GM10266 (cell line): ENCODE measurements at regions not wholly inside any gene's neighbourhood (a gene's known extent, or its start where the extent isn't known, plus 50 kb on each side); places are given as distances from the start of the nearest gene placed in this dataset.

Source experiments
- DNase-seq: peaks from one replicate; pipeline ENCODE4 v3.0.0; 2012; ENCODE audit errors: extremely low spot score
- TF ChIP-seq, protein P1 (sequence below): IDR thresholded peaks from 2 replicates; pipeline ENCODE4 v1.5.1; 2012; ENCODE audit warnings: mild to moderate bottlenecking, low read depth; ENCODE audit not compliant: control insufficient read depth, insufficient read depth; ENCODE audit errors: missing control alignments

DNA sequence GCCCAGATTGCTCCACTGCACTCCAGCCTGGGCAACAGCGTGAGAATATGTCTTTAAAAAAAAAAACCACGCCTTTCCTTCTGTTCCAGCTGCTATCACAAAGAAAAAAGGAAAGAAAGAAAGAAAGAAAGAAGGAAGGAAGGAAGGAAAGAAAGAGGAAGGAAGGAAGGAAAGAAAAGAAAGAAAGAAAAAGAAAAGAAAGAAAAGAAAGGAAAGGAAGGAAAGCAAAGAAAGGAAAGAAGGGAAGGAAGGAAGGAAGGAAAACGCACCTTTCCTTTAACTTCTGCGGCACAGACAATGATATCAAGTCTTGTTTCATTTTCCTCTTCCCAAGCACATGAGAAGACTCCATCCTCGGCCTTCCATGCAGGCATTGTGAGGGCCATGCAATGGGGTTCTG is 107.4 kb upstream of the NOCT start:
- no peak for DNase-seq
- TF ChIP-seq, protein P1, sequence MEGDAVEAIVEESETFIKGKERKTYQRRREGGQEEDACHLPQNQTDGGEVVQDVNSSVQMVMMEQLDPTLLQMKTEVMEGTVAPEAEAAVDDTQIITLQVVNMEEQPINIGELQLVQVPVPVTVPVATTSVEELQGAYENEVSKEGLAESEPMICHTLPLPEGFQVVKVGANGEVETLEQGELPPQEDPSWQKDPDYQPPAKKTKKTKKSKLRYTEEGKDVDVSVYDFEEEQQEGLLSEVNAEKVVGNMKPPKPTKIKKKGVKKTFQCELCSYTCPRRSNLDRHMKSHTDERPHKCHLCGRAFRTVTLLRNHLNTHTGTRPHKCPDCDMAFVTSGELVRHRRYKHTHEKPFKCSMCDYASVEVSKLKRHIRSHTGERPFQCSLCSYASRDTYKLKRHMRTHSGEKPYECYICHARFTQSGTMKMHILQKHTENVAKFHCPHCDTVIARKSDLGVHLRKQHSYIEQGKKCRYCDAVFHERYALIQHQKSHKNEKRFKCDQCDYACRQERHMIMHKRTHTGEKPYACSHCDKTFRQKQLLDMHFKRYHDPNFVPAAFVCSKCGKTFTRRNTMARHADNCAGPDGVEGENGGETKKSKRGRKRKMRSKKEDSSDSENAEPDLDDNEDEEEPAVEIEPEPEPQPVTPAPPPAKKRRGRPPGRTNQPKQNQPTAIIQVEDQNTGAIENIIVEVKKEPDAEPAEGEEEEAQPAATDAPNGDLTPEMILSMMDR = no peak

DNA sequence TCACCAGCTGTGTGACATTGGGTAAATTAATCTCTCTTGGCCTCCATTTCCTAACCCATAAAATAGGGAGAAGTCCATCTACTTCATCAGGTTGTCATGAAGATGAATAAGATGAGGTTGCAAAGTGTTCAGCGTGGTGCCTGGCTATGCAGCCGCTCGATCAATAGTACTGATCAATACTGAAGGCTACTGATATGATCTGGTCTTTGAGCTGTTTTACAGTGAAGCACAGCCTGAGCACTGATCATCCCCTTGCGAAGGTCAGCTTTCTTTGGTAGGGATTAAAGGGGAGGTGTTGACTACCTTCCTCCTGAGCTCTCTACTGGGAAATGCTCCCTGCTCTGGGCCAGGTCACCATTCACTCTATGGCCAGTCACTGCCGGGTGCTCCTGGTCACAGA is 108.4 kb upstream of the NOCT start:
- no peak for DNase-seq
- TF ChIP-seq, protein P1 = no peak

DNA sequence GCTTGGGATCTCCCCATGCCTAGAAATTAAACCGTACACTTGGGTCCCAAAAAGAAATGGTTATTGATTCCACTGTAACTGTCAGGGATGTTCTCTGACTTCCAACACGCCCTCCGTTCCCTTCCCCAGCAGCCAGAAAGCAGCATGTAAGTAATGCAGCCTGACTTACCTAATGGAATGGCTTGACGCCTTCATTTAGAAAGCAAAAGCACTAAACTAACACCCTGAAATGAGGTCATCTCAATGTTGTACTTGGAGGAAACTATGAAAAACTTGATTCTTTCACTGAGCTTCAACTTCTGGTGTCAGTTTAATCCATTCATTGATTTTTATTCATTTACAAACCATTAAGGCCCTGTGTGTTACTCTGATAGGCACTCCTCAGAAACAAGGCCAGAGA is 110.8 kb upstream of the NOCT start:
- TF ChIP-seq, protein P1 = no peak
- no peak for DNase-seq

DNA sequence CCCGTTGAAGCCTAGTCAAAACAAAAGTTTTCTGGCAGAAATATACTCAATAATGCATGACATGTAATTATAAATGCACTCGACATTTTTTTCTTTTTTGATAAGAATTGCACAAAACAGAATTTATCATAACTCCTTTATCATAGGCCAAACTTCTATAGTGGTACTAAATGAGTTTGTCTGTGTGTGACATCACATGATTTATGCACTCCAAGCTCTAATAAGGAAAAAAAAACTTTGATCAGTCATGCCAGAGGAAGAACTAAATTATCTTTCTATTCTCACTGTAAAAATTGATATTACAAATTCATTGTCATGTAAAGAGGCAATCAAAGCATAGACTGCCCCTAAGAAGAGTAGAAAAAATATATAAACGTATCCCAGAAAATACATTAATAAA is 112.4 kb upstream of the NOCT start:
- DNase-seq = no peak
- TF ChIP-seq, protein P1 = no peak

DNA sequence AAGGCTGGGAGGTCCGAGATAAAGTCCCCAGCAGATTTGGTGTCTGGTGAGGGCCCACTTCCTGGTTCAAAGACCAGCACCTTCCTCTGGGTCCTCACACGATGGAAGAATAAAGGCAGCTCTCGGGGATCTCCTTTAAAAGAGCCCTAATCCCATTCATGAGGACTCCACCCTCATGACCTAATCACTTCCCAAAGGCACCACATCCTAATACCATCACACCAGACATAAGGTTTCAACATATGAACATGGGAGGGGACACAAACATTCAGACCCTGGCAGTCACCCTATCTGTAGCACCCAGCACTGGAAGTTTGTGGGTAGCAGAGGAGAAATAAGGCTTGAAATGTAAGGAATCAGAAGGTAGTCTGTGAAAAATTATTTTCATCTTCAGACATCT is 112.9 kb upstream of the NOCT start:
- DNase-seq = no peak
- TF ChIP-seq, protein P1 = no peak

DNA sequence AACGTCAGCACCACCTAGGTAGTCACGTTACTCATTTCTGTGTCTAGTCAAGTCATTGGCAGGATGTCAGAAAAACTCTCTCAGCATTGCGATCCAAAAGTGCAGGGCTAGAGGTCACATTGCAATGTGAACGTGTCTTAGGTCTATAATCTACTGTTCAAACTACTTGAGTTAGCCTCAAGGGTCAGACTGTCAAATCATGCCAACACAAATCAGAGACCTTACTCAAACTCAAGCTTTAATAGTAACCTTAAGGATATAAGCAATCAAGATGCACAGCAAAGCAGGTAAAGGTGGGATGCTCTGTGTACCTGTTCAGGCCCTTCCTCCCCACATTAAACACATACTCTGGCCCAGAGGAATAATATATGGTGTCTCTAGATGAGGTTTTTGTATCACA is 114.4 kb upstream of the NOCT start:
- DNase-seq = no peak
- TF ChIP-seq, protein P1 = no peak

DNA sequence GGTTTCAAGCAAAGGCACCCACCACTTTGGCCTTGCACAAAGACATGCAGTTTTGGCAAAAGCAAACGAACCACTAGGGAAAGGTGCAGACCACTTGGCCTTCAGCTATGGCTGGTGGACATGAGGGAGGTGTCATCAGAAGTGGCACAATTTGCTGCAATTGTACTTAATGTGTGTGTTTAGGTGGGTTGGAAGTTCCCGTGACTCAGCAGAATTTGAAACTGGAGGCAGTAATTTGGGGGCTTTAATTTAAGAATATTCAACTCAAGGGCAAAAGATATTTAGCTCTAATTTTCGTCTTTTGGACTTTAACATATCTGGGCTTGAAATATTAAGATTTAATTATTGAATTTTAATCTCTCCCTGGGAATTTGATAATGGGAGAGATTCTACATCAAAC is 115.6 kb upstream of the NOCT start:
- DNase-seq = no peak

More for the DNA sequence above, 115.6 kb upstream of the NOCT start:
- TF ChIP-seq, protein P1 = no peak
